ENCODE measurements at regions not wholly inside any gene's neighbourhood (a gene's known extent, or its start where the extent isn't known, plus 50 kb on each side); places are given as distances from the start of the nearest gene placed in this dataset.

DNA sequence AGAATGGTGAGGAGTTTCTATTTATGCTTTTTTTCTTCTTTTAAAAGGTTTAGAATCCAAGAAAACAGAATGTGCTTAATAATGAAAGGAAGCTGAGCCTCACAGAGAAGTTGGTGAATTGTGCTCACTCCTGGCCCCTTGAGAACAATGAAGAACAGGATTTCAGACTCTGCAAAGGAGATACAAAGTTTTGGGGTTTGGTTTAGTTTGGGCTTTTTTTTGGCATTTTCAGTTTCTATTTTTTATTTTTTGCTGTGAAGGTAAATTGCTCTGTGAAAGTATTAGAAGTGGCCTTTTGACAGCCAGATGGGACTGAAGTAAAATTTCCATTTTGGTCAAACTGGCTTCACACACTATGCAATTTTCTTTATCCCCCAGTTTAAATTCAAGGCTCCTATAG, 247.3 kb upstream of the GYPC start:
- TF ChIP-seq RAD21 (IDR thresholded peaks at IDR 0.05; ENCODE audit: low read length) = no peak
- TF ChIP-seq, protein P1, sequence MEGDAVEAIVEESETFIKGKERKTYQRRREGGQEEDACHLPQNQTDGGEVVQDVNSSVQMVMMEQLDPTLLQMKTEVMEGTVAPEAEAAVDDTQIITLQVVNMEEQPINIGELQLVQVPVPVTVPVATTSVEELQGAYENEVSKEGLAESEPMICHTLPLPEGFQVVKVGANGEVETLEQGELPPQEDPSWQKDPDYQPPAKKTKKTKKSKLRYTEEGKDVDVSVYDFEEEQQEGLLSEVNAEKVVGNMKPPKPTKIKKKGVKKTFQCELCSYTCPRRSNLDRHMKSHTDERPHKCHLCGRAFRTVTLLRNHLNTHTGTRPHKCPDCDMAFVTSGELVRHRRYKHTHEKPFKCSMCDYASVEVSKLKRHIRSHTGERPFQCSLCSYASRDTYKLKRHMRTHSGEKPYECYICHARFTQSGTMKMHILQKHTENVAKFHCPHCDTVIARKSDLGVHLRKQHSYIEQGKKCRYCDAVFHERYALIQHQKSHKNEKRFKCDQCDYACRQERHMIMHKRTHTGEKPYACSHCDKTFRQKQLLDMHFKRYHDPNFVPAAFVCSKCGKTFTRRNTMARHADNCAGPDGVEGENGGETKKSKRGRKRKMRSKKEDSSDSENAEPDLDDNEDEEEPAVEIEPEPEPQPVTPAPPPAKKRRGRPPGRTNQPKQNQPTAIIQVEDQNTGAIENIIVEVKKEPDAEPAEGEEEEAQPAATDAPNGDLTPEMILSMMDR (conservative IDR thresholded peaks at IDR 0.05; ENCODE audit: low read depth, low read length) = no peak
- TF ChIP-seq POLR2A (IDR thresholded peaks at IDR 0.05; ENCODE audit: low read depth, low read length) = no peak
- TF ChIP-seq RCOR1 (IDR thresholded peaks at IDR 0.05; ENCODE audit: insufficient replicate concordance, low read length) = no peak
- no peak for TF ChIP-seq SMC3 (IDR thresholded peaks at IDR 0.05; ENCODE audit: low read depth, low read length)
- TF ChIP-seq BHLHE40 (IDR thresholded peaks at IDR 0.05; ENCODE audit: low read depth, low read length) = no peak
- TF ChIP-seq ELK1 (IDR thresholded peaks at IDR 0.05; ENCODE audit: borderline replicate concordance, low read depth, low read length) = no peak
- no peak for TF ChIP-seq FOS (IDR thresholded peaks at IDR 0.05; ENCODE audit: low read depth, low read length)
- TF ChIP-seq CEBPB (IDR thresholded peaks at IDR 0.05; ENCODE audit: low read depth, low read length) = no peak
- TF ChIP-seq MAFK (IDR thresholded peaks at IDR 0.05; ENCODE audit: low read depth, low read length) = no peak
- no peak for TF ChIP-seq USF2 (IDR thresholded peaks at IDR 0.05; ENCODE audit: low read depth, low read length)

Data from IMR-90 (cell line).